HG03103 (cell line): ENCODE measurements at regions not wholly inside any gene's neighbourhood (a gene's known extent, or its start where the extent isn't known, plus 50 kb on each side); places are given as distances from the start of the nearest gene placed in this dataset.

Source experiments
- ATAC-seq: cut with Tn5 transposase; IDR thresholded peaks from one replicate; pipeline ENCODE4 v1.9.1; 2021; ENCODE audit warnings: low read depth; ENCODE audit not compliant: unreplicated experiment

- no peak for ATAC-seq
Measured at GRCh38 chr4:84441758-84442377, 57.2 kb downstream of the NKX6-1 start.

GRCh38 chr4:84439996-84440395 is 59.1 kb downstream of the NKX6-1 start:
- no peak for ATAC-seq

- no peak for ATAC-seq
Measured at GRCh38 chr4:84436812-84437211, 62.3 kb downstream of the NKX6-1 start.

- ATAC-seq: no peak
Measured at GRCh38 chr4:84434344-84434743, 64.7 kb downstream of the NKX6-1 start.

- no peak for ATAC-seq
Measured at GRCh38 chr4:84433633-84434222, 65.4 kb downstream of the NKX6-1 start.

- ATAC-seq: no peak
Measured at GRCh38 chr4:84432713-84433112, 66.4 kb downstream of the NKX6-1 start.

- ATAC-seq: no peak
Measured at GRCh38 chr4:84420608-84421007, 78.5 kb downstream of the NKX6-1 start.

GRCh38 chr4:84419201-84419600 is 79.9 kb downstream of the NKX6-1 start:
- ATAC-seq: no peak

- ATAC-seq: no peak
Measured at GRCh38 chr4:84417997-84418709, 80.9 kb downstream of the NKX6-1 start.

GRCh38 chr4:84413976-84414375 is 85.1 kb downstream of the NKX6-1 start:
- ATAC-seq: no peak

GRCh38 chr4:84413480-84413879 is 85.6 kb downstream of the NKX6-1 start:
- ATAC-seq: no peak

GRCh38 chr4:84412062-84412461 is 87.0 kb downstream of the NKX6-1 start:
- ATAC-seq: no peak

GRCh38 chr4:84407554-84408407 is 91.3 kb downstream of the NKX6-1 start:
- ATAC-seq: no peak

- ATAC-seq: no peak
Measured at GRCh38 chr4:84403656-84404055, 95.4 kb downstream of the NKX6-1 start.

GRCh38 chr4:84401701-84402306 is 97.3 kb downstream of the NKX6-1 start:
- ATAC-seq: no peak

- ATAC-seq: no peak
Measured at GRCh38 chr4:84394386-84394785, 104.7 kb downstream of the NKX6-1 start.

GRCh38 chr4:84392951-84393590 is 106.0 kb downstream of the NKX6-1 start:
- ATAC-seq: no peak

GRCh38 chr4:84389406-84389805 is 109.7 kb downstream of the NKX6-1 start:
- no peak for ATAC-seq

GRCh38 chr4:84385203-84385602 is 113.9 kb downstream of the NKX6-1 start:
- no peak for ATAC-seq

GRCh38 chr4:84384801-84385200 is 114.3 kb downstream of the NKX6-1 start:
- ATAC-seq: no peak
